LNCAP (cell line): ENCODE measurements at regions not wholly inside any gene's neighbourhood (a gene's known extent, or its start where the extent isn't known, plus 50 kb on each side); places are given as distances from the start of the nearest gene placed in this dataset.

Experiments used
- TF ChIP-seq, protein P1 (sequence below): fragments of 450-650 bp; IDR thresholded peaks from 2 replicates; pipeline ENCODE4 v1.5.1; 2017; ENCODE audit warnings: mild to moderate bottlenecking

DNA sequence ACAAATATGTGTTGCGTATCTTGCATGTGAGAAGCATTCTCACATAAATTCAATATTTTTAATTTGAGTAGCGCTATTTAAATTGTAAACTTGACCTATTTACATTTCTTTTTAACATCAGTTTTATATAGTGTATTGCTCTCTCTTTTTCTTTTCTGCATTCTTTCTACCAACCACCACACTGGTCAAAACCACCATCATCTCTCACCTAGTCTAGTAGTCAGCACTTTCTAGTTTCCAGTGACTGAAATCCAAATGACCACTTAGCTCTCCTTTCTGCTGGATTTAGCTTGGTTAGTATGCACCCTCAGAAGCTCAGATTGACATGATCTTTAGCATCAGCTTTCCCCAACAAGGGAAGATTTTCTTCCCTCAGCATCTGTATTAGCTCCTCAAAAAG lies 73.2 kb upstream of the HCRTR2 start:
- TF ChIP-seq, protein P1, sequence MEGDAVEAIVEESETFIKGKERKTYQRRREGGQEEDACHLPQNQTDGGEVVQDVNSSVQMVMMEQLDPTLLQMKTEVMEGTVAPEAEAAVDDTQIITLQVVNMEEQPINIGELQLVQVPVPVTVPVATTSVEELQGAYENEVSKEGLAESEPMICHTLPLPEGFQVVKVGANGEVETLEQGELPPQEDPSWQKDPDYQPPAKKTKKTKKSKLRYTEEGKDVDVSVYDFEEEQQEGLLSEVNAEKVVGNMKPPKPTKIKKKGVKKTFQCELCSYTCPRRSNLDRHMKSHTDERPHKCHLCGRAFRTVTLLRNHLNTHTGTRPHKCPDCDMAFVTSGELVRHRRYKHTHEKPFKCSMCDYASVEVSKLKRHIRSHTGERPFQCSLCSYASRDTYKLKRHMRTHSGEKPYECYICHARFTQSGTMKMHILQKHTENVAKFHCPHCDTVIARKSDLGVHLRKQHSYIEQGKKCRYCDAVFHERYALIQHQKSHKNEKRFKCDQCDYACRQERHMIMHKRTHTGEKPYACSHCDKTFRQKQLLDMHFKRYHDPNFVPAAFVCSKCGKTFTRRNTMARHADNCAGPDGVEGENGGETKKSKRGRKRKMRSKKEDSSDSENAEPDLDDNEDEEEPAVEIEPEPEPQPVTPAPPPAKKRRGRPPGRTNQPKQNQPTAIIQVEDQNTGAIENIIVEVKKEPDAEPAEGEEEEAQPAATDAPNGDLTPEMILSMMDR = no peak

DNA sequence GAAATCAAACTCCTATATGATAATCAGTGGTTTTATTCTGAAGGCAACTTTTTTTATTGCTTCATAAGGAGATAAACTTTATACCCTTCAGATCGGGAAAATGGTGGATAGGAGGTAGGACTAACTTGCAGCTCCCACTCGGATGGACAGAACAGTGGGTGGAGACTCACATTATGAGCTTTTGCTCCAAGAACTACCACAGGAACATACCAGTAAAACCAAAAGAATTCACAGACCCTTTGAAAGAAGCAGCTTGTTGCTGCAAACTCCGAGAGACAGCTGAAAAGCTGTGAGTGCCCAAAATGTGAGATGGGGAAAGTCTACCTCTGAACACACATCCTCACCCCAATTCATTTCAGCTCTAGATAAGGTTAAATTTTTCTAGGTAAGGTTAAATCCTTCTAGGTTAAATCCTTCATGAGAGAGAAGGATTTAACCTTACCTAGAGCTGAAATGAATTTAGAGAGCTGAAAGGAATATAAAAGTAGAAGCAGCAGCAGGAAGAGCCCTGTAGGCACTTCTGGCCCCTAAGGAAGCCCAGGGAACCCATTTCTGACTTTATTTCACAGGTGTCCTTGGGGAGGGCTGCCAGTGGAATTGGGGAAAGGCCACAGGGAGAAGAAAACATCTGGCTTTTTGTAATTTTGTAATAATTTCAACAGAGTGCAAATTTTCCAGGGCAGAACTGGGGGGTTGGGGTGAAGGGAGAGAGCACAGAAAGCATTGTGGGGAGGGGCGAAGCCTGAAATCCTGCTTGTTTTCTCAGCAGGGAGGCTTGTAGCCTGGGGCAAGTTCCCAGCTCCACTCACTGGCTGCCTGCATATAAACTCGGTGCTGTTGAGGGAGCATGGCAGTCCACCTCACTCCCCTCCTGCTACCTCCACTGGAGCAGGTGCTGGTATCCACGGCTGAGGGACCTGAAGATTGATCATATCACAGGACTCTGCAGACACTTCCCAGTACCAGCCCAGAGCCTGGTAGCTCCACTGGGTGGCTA lies 65.9 kb upstream of the HCRTR2 start:
- TF ChIP-seq, protein P1 = no peak

DNA sequence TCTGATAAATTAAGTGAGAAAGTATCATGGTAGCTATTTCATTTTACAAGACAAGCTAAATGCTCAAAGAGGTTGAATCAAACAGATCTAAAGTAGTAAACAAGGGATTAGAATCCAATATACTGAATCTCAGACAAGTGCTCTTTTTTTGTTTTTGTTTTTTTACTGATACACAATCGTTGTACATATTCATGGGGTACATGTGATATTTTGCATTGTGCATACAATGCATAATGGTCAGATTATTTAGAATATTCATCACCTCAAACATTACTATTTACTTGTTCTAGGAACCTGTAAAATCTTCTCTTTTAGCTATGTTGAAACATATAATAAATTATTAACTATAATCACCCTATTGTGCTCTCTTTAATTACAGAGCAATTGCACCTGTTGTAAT lies 57.0 kb upstream of the HCRTR2 start:
- TF ChIP-seq, protein P1 = no peak
